T1000 (cell line): ENCODE measurements at regions not wholly inside any gene's neighbourhood (a gene's known extent, or its start where the extent isn't known, plus 50 kb on each side); places are given as distances from the start of the nearest gene placed in this dataset.
"Not testable (repeated sequence)": the region's sequence is repeated elsewhere in the genome, so short reads cannot be mapped to it uniquely, and the experiment has no call there.

Experiments used
- DNase-seq: peaks from one replicate; lab custom pipeline; 2025; ENCODE audit warnings: mixed read lengths; lab: John Stamatoyannopoulos, UW

DNA sequence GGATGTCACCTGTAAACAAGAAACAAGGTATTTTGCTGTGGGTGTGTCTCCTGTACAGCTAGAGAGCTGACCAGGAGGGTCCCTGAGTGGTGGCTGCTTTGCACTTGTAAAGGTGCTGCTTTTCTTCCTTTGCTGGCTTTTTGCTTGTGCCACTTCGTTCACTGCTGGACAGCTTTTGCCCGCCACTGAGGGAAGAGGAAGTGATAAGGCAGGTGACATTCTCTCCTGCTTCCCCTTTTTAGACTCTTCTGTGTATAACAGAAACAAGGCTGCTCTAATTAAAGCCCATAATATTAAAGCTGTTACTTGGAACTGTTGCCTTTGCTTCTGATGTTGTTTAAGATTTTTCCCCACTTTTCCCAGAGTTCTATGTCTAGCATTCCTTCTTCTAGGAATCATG is 218.6 kb upstream of the TSPY4 start:
- no peak for DNase-seq

GRCh38 chrY:9124623-9125022 is 212.6 kb upstream of the TSPY4 start:
- no peak for DNase-seq

DNA sequence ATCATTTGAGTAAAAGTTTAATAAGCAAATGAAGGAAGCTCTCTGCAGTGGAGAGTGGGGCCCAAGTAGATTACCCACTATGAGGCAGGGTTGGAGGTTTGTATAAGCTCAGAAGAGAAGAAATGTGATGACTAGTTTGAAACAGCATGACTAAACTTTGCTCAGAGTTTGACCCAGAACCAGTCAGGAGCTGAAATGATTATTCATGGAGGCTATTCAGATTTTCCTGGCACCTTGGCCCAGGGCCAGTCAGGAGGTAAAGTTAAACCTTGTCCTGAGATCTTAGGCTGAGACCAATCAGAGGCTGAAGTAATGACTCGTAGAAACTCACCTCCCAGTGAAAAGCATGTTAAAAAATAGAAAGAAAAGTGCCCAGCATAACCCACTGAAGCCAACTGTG is 210.7 kb upstream of the TSPY4 start:
- DNase-seq = peak; percentile 16

DNA sequence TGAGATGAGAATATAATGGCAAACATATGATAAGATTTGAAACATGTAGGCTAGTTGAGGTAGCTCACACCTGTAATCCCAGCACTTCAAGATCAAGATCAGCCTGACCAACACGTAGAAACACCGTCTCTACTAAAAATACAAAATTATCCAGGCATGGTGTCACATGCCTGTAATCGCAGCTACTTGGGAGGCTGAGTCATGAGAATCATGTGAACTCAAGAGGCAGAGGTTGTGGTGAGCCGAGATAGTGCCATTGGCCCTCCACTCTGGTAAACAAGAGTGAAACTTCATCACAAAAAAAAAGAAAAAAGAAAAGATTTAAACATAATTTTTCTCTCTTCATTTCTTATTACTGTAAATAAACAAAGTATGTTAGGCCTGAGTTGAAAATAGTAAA is 193.9 kb upstream of the TSPY4 start:
- not testable (repeated sequence) for DNase-seq

DNA sequence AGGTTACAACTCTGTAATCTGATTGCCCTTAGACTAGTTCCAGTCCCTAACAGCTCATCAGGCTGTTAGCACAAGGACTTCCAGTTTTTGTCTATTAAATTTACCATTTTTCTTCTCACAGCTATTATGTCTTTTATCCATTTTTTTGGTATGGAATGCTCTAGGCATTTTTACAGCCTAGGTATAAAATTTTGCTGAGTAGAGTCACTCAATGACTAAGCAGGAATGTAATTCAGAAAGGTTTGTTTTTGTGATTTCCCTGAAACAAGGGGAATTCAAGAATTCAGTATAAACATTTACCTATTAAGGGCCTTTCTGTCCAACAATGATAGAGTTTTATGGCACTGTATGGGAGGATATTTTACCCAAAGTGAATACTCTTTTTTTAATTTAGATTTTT is 182.7 kb upstream of the TSPY4 start:
- not testable (repeated sequence) for DNase-seq

DNA sequence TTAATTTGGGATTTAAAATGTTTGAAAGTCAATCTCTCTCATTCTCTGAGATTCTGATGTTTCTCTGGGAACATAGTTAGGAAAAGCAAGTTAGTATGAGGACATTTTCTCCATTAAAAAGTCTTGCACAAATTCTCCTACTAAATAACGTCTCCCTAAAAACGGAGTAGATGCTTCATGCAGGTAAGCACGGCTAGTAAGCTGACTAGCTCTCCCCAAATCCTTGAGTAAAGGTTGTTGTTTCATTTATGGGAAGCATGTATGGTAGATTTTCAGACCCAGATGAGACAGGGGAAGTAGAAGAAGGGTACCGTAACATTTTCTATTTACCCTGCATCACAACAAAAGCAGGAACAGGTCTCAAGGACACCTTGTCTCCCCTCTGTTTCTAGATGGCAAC is 181.5 kb upstream of the TSPY4 start:
- DNase-seq = no peak

DNA sequence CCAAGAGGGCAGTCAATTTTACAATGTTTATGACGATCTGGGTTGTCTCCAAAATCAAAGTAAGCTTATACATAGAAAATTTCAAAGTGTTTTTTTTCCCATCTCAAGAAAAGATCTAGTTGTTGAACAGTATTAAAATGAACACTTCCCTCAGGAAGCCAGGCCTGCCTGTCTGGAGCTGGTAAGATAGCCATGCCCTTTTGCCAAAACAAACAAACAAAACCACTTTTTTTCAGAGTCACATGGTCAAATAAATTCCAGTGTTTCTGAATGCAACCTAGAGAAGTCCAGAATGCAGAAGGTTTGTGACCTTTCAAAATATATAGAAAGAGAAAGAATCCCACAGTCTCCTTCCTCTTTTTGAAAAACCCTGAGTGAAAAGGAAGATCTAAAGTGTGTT is 178.6 kb upstream of the TSPY4 start:
- DNase-seq = no peak

- DNase-seq = not testable (repeated sequence)
Measured at GRCh38 chrY:9160331-9160730, 176.9 kb upstream of the TSPY4 start.

- peak; percentile 11 for DNase-seq
Measured at GRCh38 chrY:9160976-9161375, 176.3 kb upstream of the TSPY4 start.

- DNase-seq = not testable (repeated sequence)
Measured at GRCh38 chrY:9161990-9162389, 175.3 kb upstream of the TSPY4 start.

GRCh38 chrY:9162424-9162823 is 174.8 kb upstream of the TSPY4 start:
- not testable (repeated sequence) for DNase-seq

- DNase-seq = not testable (repeated sequence)
Measured at GRCh38 chrY:9177641-9178040, 159.6 kb upstream of the TSPY4 start.

DNA sequence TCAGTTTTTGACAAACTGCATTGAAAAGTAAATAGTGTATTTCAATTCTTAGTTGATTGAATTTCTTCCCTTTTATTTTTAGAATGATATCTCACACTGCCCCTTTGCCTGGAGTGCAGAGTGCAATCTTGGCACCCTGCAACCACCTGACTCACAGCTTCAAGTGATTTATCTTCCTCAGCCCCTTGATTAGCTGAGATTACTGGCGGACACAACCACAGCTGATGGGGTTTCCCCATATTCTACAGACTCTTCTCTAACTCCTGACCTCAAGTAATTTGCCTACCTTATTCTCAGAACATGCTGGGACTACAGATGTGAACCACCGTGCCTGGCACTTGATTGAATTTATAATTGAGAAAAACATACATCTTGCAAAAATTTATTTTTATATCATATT is 152.4 kb upstream of the TSPY4 start:
- not testable (repeated sequence) for DNase-seq

DNA sequence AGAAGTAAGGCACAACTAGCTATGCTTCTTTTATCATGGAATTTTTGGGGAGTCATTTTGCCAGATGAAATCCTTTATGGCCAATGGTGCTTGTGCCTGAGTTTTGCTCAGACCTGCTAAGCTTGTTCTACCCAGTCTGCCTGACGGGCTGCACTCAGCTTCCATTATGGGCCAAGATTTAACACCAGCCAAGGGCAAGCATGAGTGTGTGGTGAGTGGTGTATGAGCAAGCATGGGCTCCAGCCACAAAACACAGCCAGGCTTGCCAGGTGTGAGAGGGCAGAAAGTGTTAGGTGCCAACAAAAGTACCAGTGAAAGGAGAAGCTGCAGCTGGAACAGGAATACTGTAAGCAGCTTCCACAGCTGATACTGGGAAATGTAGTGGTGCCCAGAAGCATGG is 130.2 kb upstream of the TSPY4 start:
- DNase-seq = not testable (repeated sequence)

- DNase-seq = no peak
Measured at GRCh38 chrY:9226409-9226808, 110.9 kb upstream of the TSPY4 start.

GRCh38 chrY:9257255-9257654 is 80.0 kb upstream of the TSPY4 start:
- peak; percentile 6 for DNase-seq

- DNase-seq = no peak
Measured at GRCh38 chrY:9257725-9258124, 79.5 kb upstream of the TSPY4 start.

DNA sequence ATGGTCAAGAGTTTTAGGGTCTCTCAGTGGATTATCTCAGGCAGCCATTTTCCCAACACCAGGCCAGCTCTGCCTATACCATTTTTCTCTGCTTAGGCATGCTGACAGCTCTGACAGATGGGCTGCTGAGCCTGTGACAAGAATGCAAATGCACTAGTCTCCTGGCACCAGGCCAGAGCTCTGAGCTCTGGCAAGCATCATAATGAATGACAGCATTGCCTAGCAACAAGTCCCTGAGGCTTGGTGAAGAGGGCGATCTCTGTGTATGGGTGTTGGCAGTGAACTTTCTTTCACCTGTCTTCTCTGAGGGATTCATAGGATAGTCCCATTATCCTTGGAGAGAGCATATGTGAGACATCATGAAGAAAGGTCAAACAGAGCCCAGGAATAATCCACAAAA is 77.9 kb upstream of the TSPY4 start:
- peak; percentile 35 for DNase-seq

- no peak for DNase-seq
Measured at GRCh38 chrY:9260426-9260825, 76.8 kb upstream of the TSPY4 start.

GRCh38 chrY:9265551-9265950 is 71.7 kb upstream of the TSPY4 start:
- no peak for DNase-seq

DNA sequence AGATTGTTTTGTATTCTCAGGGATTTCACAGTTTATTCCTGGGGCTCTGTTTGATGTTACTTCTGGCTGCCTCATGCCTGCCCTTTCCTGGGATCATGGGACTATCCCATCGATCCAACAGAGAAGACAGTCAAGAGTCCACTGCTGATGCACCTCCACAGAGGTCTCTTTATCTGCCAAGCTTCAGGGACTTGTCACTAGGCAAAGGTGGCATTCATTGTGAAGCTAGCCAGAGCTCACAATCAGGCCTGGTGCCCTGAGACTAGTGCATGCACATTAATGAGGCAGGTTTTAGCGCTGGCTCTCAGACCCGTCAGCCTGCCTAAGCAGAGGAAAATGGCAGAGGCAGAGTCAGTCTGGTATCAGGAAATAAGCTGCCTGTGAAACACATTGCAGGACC is 66.9 kb upstream of the TSPY4 start:
- not testable (repeated sequence) for DNase-seq

- DNase-seq = not testable (repeated sequence)
Measured at GRCh38 chrY:9272847-9273246, 64.4 kb upstream of the TSPY4 start.

DNA sequence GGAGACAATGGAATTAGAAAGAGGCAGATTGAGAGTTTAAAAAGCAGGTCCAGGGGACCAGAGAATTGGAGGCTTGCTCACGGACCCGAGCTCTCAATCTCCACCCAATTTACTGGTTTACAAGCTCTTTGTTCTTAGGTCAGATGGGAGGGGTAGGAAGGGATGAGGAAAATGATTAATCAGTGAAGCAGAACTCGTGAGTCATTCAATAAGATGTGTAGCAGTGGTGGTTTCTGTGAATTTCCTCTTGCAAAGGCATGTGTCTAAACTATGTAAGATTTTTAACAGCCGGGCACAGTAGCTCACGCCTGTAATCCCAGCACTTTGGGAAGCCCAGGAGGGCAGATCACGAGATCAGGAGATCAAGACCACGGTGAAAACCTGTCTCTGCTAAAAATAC is 58.4 kb upstream of the TSPY4 start:
- DNase-seq = peak; percentile 1
